ENCODE measurements at regions not wholly inside any gene's neighbourhood (a gene's known extent, or its start where the extent isn't known, plus 50 kb on each side); places are given as distances from the start of the nearest gene placed in this dataset.
"Not testable (repeated sequence)": the region's sequence is repeated elsewhere in the genome, so short reads cannot be mapped to it uniquely, and the experiment has no call there.

DNA sequence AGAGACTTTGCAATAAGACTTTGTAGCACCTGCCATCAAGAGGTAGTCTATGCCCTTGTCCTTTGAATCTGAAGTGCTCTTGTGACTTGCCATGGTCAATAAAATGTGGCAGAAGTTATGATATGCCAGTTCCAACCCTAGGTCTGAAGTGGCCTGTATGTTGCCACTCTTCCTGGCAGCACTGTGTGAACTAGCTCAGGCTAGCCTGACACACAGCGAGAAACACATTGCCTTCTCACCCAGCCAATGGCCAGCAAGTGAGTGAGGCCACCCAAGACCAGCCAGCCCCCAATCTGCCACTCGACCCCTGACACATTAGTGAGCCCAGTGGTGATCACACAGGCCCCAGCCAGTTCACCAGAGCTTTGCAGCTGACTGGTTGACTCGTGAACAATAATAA lies 52.7 kb upstream of the OSMR start:
- in situ Hi-C loops (cut with HindIII; ENCODE audit: low sequenced_read_pairs), result no loop called here
- TF ChIP-seq, protein P1, sequence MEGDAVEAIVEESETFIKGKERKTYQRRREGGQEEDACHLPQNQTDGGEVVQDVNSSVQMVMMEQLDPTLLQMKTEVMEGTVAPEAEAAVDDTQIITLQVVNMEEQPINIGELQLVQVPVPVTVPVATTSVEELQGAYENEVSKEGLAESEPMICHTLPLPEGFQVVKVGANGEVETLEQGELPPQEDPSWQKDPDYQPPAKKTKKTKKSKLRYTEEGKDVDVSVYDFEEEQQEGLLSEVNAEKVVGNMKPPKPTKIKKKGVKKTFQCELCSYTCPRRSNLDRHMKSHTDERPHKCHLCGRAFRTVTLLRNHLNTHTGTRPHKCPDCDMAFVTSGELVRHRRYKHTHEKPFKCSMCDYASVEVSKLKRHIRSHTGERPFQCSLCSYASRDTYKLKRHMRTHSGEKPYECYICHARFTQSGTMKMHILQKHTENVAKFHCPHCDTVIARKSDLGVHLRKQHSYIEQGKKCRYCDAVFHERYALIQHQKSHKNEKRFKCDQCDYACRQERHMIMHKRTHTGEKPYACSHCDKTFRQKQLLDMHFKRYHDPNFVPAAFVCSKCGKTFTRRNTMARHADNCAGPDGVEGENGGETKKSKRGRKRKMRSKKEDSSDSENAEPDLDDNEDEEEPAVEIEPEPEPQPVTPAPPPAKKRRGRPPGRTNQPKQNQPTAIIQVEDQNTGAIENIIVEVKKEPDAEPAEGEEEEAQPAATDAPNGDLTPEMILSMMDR (IDR thresholded peaks at IDR 0.05; ENCODE audit: low read depth, low read length), result no peak
- DNase-seq (ENCODE audit: low read depth, low spot score), result no peak
- H3K4me3 ChIP-seq (ENCODE audit: low read depth, low read length), result no peak overlapping the region

DNA sequence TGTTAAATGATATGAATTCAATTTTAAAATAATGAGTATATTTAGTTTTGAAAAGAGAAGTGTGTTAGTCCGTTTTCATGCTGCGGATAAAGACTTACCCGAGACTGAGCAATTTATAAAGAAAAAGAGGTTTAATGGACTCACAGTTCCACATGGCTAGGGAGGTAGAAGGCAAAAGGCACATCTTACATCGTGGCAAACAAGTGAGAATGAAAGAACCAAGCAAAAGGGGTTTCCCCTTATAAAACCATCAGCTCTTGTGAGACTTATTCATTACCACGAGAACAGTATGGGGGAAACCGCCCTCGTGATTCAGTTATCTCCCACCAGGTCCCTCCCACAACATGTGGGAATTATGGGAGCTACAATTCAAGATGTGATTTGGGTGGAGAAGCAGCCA lies 51.8 kb upstream of the OSMR start:
- in situ Hi-C loops (cut with HindIII; ENCODE audit: low sequenced_read_pairs); H3K4me3 ChIP-seq (ENCODE audit: low read depth, low read length); DNase-seq (ENCODE audit: low read depth, low spot score): not testable (repeated sequence)

DNA sequence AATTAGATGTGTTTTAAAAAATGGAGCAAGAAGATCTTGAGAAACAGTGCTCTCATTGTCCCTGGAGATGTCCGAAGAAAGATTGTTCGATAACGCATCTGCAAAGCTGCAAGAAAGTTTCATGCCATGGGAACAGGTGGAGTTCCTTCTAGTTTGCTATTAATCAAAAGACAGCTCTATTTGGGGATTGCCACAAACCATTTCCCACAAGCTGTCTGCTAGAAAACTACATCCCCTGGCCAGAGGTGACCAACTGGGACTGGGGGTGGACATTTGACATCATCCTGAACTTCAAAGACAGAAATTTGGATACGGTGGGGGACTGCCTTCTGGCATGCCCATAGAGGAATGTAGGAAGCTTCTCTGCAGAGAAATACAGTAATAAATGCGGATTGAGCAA lies 50.8 kb upstream of the OSMR start:
- no peak for DNase-seq (ENCODE audit: low read depth, low spot score)
- TF ChIP-seq, protein P1 (IDR thresholded peaks at IDR 0.05; ENCODE audit: low read depth, low read length), result no peak
- H3K4me3 ChIP-seq (ENCODE audit: low read depth, low read length), result no peak overlapping the region
- in situ Hi-C loops (cut with HindIII; ENCODE audit: low sequenced_read_pairs), result no loop called here

DNA sequence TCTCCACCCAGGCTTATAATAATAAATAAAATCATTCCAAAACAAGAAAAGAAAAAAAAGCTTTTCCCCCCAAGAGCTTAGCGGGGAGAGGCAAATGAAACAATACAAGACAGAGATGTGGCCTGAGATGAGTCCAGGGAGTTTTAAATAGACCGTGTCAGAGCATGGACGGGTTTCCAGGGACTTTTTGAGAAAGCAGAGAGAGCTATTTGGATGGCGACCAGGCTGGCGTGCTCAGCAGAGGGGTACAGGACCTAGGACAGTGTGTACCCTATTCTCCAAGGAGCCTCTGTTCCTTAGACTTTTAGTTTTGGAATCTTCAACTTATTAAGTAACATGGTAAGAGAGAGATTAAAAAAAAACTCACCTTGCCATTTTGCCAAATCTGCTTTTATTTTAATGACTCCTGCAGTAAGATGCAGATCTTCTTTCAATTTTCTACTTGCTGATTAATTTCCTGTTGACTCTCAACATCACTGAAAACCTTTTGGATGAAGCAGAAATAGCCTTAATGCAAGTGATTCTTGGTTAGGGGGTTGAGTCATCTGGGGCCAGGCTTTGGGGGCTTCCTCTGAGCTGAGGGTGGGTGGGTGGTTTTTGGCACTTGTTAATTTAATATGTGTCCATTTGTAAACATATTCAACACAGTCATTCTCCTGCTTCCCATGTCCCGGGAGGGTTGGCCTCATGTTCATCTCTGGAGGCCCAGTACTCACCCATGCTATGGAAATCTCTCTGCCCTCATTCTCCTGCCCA lies 49.6 kb upstream of the OSMR start:
- no peak overlapping the region for H3K4me3 ChIP-seq (ENCODE audit: low read depth, low read length)
- in situ Hi-C loops (cut with HindIII; ENCODE audit: low sequenced_read_pairs), result no loop called here
- peak; percentile 22 for DNase-seq (ENCODE audit: low read depth, low spot score)
- TF ChIP-seq, protein P1 (IDR thresholded peaks at IDR 0.05; ENCODE audit: low read depth, low read length), result no peak
